ENCODE measurements at regions not wholly inside any gene's neighbourhood (a gene's known extent, or its start where the extent isn't known, plus 50 kb on each side); places are given as distances from the start of the nearest gene placed in this dataset.
"Not testable (repeated sequence)": the region's sequence is repeated elsewhere in the genome, so short reads cannot be mapped to it uniquely, and the experiment has no call there.

DNA sequence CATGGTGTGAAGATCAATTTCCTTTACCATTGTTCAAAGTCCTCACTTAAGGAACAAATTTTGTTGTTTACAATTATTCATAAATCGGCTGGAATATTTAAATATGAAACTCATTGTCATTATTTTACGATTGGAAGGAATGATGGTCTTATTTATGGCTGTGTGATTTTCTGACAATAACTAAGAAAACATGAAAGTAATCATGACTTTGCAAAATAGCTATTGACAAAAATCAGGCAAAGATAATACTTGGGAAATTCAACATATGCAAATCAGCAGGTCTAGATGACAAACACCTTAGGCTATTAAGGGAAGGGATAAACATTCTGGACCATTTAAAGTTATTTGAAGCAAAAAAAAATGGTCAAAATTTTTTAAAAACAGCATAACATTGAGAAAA, 654.8 kb upstream of the CNTN5 start:
- TF ChIP-seq POU2F2 (IDR thresholded peaks at IDR 0.05; ENCODE audit: low read depth, low read length) (no peak), PAX5 (IDR thresholded peaks at IDR 0.05; ENCODE audit: insufficient read depth, low read length, severe bottlenecking) (no peak), POLR2AphosphoS5 (IDR thresholded peaks at IDR 0.05; ENCODE audit: low read depth, low read length) (no peak), POLR2A (IDR thresholded peaks at IDR 0.05; ENCODE audit: low read depth, low read length) (no peak), SPI1 (IDR thresholded peaks at IDR 0.05; ENCODE audit: low read depth, low read length) (no peak), TAF1 (IDR thresholded peaks at IDR 0.05; ENCODE audit: low read depth, low read length) (no peak)
- FAIRE-seq = no peak
- no peak for DNase-seq (ENCODE audit: insufficient read length, low spot score)

DNA sequence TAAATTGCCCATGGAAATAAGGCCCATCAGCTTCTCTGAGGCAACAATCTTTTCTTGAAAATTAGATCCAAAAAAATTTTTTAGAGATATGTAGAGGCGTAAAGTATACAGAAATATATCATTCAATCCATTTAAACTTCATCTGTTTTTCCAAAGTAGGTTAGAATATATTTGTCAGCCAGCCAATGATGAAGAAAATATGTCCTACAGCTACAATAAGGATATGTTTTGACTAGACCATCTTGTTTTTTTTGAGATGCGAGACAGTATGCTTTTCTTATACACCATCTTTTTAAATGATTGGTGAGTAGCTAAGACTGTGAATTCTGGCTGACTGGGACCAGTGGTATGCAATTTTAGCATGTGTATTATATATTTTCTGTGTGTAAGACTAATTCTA, 630.4 kb upstream of the CNTN5 start:
- DNase-seq (ENCODE audit: insufficient read length, low spot score) (no peak), FAIRE-seq (no peak)
- TF ChIP-seq SPI1 (IDR thresholded peaks at IDR 0.05; ENCODE audit: low read depth, low read length) = no peak
- no peak for TF ChIP-seq POLR2A (IDR thresholded peaks at IDR 0.05; ENCODE audit: low read depth, low read length)
- TF ChIP-seq TAF1 (IDR thresholded peaks at IDR 0.05; ENCODE audit: low read depth, low read length) = no peak
- TF ChIP-seq PAX5 (IDR thresholded peaks at IDR 0.05; ENCODE audit: insufficient read depth, low read length, severe bottlenecking) = no peak
- TF ChIP-seq POU2F2 (IDR thresholded peaks at IDR 0.05; ENCODE audit: low read depth, low read length) = no peak
- no peak for TF ChIP-seq POLR2AphosphoS5 (IDR thresholded peaks at IDR 0.05; ENCODE audit: low read depth, low read length)

DNA sequence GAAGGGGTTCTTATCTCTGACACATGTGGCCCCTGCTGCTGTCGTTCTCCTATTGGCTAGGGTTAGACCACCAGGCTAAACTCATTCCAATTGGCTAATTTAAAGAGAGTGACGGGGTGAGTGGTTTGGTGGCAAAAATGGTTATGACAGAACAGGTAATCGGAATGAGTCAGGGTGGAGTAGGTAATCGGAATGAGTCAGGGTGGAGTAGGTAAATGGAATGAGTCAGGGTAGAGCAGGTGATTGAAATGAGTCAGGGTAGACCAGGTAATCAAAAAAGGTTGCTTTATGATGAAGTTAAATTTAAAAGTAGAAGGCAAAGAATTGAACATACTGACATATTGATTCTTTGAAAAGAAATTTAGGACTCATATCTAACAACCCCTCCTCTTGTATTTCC, 626.2 kb upstream of the CNTN5 start:
- FAIRE-seq; DNase-seq (ENCODE audit: insufficient read length, low spot score): not testable (repeated sequence)

DNA sequence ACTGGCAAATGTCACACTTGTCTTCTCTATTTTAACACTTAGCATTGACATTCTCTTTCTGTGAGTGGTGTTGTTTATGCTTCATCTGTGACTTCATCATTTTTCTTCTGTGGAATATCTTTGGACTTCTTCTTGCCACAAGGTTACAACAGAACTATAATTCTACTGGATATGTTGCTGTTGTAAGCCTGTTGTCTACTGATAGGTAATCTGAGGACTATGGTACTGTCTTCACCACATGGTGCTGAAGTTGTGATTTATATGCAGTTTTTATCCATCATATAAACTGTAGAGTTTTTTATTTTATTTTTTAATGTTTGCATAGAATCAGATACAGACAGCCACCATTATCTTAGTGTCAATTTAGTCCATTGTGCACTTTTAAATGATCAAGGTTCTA, 622.2 kb upstream of the CNTN5 start:
- DNase-seq (ENCODE audit: insufficient read length, low spot score) (no peak), FAIRE-seq (no peak)
- TF ChIP-seq PAX5 (IDR thresholded peaks at IDR 0.05; ENCODE audit: insufficient read depth, low read length, severe bottlenecking) = no peak
- no peak for TF ChIP-seq TAF1 (IDR thresholded peaks at IDR 0.05; ENCODE audit: low read depth, low read length)
- TF ChIP-seq POLR2A (IDR thresholded peaks at IDR 0.05; ENCODE audit: low read depth, low read length) = no peak
- TF ChIP-seq POU2F2 (IDR thresholded peaks at IDR 0.05; ENCODE audit: low read depth, low read length) = no peak
- no peak for TF ChIP-seq SPI1 (IDR thresholded peaks at IDR 0.05; ENCODE audit: low read depth, low read length)
- TF ChIP-seq POLR2AphosphoS5 (IDR thresholded peaks at IDR 0.05; ENCODE audit: low read depth, low read length) = no peak

DNA sequence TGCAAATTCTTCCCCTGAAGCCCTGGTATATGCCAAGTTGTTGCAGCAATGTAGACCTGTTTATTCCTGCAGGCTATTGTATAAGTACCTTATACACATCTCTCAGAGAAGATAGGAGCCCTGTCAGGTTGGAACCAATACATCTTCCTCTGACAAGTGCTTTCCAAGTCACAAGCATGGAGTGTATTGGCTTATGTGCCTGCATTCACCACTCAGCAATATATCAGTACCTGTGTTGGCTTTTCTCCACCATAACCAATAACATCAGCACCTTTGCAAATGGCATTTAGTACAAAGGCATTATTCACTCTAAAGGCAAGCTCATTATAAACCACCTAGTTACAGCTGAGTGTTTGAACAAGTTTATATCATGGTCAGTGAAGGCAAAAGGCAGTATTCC, 611.7 kb upstream of the CNTN5 start:
- TF ChIP-seq PAX5 (IDR thresholded peaks at IDR 0.05; ENCODE audit: insufficient read depth, low read length, severe bottlenecking) = no peak
- no peak for TF ChIP-seq POLR2AphosphoS5 (IDR thresholded peaks at IDR 0.05; ENCODE audit: low read depth, low read length)
- no peak for TF ChIP-seq POU2F2 (IDR thresholded peaks at IDR 0.05; ENCODE audit: low read depth, low read length)
- TF ChIP-seq POLR2A (IDR thresholded peaks at IDR 0.05; ENCODE audit: low read depth, low read length) = no peak
- no peak for TF ChIP-seq SPI1 (IDR thresholded peaks at IDR 0.05; ENCODE audit: low read depth, low read length)
- no peak for TF ChIP-seq TAF1 (IDR thresholded peaks at IDR 0.05; ENCODE audit: low read depth, low read length)
- no peak for FAIRE-seq
- no peak for DNase-seq (ENCODE audit: insufficient read length, low spot score)

DNA sequence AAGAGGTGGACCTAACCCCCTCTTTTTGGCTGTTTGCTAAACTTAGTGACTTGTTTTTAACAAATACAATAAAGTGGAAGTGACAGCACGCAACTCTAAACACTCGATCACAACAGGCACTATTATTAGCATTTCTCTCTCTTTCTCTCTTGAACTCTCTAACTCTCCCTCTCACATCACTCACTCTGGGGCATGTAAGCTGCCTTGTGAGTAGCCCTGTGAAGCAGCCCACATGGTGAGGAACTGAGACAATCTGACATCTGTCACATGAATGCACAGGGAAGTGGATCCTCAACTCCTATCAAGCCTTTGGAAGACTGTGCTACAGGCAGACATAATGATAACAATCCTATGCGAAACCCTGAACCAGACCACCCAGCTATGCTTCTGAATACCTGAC, 609.0 kb upstream of the CNTN5 start:
- TF ChIP-seq POLR2AphosphoS5 (IDR thresholded peaks at IDR 0.05; ENCODE audit: low read depth, low read length) (no peak), POLR2A (IDR thresholded peaks at IDR 0.05; ENCODE audit: low read depth, low read length) (no peak), POU2F2 (IDR thresholded peaks at IDR 0.05; ENCODE audit: low read depth, low read length) (no peak), TAF1 (IDR thresholded peaks at IDR 0.05; ENCODE audit: low read depth, low read length) (no peak), SPI1 (IDR thresholded peaks at IDR 0.05; ENCODE audit: low read depth, low read length) (no peak), PAX5 (IDR thresholded peaks at IDR 0.05; ENCODE audit: insufficient read depth, low read length, severe bottlenecking) (no peak)
- DNase-seq (ENCODE audit: insufficient read length, low spot score) (no peak), FAIRE-seq (no peak)

DNA sequence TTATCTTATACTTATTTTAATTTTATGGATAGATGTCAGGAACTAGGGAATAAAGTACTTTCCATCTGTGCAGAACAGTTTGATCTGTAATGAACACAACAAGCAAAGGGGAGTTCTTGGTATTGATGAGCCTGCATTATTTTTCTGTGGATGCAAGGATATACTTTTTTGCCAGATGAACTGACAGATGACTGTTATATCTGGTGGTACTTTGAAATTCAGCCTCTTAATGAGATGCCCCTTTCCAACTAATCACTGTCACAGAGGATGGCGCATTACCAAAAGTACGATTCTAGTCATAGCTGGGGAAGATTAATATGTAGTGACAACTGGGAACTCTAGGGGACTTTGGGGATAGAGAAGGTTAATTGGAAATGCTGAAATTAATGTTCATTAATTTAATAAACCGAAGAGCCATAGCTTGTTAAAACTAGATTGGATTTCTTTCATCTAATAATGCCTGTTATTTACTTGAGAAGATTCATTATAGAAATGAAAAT, 603.4 kb upstream of the CNTN5 start:
- FAIRE-seq (no peak), DNase-seq (ENCODE audit: insufficient read length, low spot score) (no peak)
- no peak for TF ChIP-seq POLR2A (IDR thresholded peaks at IDR 0.05; ENCODE audit: low read depth, low read length)
- no peak for TF ChIP-seq PAX5 (IDR thresholded peaks at IDR 0.05; ENCODE audit: insufficient read depth, low read length, severe bottlenecking)
- TF ChIP-seq SPI1 (IDR thresholded peaks at IDR 0.05; ENCODE audit: low read depth, low read length) = no peak
- no peak for TF ChIP-seq POU2F2 (IDR thresholded peaks at IDR 0.05; ENCODE audit: low read depth, low read length)
- TF ChIP-seq POLR2AphosphoS5 (IDR thresholded peaks at IDR 0.05; ENCODE audit: low read depth, low read length) = no peak
- no peak for TF ChIP-seq TAF1 (IDR thresholded peaks at IDR 0.05; ENCODE audit: low read depth, low read length)

DNA sequence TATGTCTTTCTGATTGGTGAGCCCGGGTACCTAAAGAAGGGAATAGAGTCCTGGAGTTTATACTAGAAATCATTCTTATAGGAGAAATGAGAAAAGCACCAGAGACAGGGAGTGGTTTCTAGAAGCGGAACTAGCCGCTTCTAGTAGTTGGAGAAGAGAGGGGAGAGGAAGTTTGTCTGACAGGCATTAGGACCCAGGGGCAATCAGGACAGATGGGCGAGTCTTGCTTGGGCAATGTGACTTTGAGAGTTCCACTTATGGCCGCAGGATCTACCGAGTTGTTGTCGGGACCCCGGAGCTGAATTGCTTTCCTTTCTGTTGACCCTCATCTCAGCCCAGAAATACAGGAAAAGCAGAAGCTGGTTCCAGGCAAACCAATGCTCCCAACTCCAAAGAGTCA, 596.8 kb upstream of the CNTN5 start:
- TF ChIP-seq POLR2A (IDR thresholded peaks at IDR 0.05; ENCODE audit: low read depth, low read length) (no peak), POU2F2 (IDR thresholded peaks at IDR 0.05; ENCODE audit: low read depth, low read length) (no peak), TAF1 (IDR thresholded peaks at IDR 0.05; ENCODE audit: low read depth, low read length) (no peak), PAX5 (IDR thresholded peaks at IDR 0.05; ENCODE audit: insufficient read depth, low read length, severe bottlenecking) (no peak), POLR2AphosphoS5 (IDR thresholded peaks at IDR 0.05; ENCODE audit: low read depth, low read length) (no peak), SPI1 (IDR thresholded peaks at IDR 0.05; ENCODE audit: low read depth, low read length) (no peak)
- FAIRE-seq = no peak
- no peak for DNase-seq (ENCODE audit: insufficient read length, low spot score)

DNA sequence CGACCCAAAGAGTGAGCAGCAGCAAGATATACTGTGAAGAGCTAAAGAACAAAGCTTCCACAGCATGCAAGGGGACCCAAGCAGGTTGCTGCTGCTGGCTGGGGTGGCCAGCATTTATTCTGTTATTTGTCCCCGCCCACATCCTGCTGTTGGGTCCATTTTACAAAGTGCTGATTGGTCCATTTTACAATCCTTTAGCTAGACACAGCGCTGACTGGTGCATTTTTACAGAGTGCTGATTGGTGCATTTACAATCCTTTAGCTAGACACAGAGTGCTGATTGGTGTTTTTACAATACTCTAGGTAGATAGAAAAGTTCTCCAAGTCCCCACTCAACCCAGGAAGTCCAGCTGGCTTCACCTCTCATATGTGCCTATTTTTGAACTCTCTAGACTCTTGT, 596.0 kb upstream of the CNTN5 start:
- not testable (repeated sequence) for FAIRE-seq; DNase-seq (ENCODE audit: insufficient read length, low spot score)

DNA sequence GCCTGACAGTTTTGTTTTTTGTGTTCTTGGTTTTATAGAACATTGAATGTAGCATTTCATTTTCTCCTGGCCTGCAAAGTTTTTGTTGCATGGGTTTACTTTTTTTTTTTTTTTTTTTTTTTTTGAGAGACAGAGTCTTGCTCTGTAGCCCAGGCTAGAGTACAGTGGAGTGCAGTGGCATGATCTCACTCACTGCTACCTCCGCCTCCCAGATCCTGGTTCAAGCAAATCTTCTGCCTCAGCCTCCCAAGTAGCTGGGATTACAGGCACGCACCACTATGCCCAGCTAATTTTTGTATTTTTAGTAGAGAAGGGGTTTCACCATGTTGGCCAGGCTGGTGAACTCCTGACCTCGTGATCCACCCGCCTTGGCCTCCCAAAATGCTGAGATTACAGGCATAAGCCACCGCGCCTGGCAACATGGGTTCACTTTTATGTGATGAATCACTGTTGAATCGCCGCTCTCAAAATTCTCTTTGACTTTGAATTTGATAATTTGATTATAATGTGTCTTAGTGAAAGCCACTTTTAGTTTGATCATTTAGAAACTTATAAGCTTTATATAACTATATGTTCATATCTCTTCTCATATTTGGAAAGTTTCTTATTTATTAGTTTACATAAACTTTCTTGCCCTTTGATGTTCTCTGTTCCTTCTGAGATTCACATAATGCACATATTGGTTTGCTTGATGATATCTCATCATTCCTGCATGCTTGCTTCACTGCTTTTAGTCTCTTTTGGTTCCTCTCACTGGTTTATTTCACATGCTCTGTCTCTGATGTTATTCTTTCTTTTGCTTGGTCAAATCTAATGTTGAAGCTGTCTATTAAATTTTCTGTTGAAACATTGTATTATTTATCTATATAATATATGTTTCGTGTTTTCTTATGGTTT, 589.0 kb upstream of the CNTN5 start:
- FAIRE-seq (no peak), DNase-seq (ENCODE audit: insufficient read length, low spot score) (no peak)
- TF ChIP-seq SPI1 (IDR thresholded peaks at IDR 0.05; ENCODE audit: low read depth, low read length) (no peak), POU2F2 (IDR thresholded peaks at IDR 0.05; ENCODE audit: low read depth, low read length) (no peak), POLR2A (IDR thresholded peaks at IDR 0.05; ENCODE audit: low read depth, low read length) (no peak), TAF1 (IDR thresholded peaks at IDR 0.05; ENCODE audit: low read depth, low read length) (no peak), PAX5 (IDR thresholded peaks at IDR 0.05; ENCODE audit: insufficient read depth, low read length, severe bottlenecking) (no peak), POLR2AphosphoS5 (IDR thresholded peaks at IDR 0.05; ENCODE audit: low read depth, low read length) (no peak)

All from GM12891 (cell line).